Tibial nerve (tissue), 4 donors: ENCODE measurements at regions not wholly inside any gene's neighbourhood (a gene's known extent, or its start where the extent isn't known, plus 50 kb on each side); places are given as distances from the start of the nearest gene placed in this dataset.
"Not testable (repeated sequence)": the region's sequence is repeated elsewhere in the genome, so short reads cannot be mapped to it uniquely, and the experiment has no call there.

Source experiments
- DNase-seq, 2 donors: peaks; one replicate each; pipeline ENCODE4 v3.0.0-alpha.2; 2019; ENCODE audit warnings: low spot score in 2 of 2
- H3K27ac ChIP-seq, 4 donors: fragments of 200-600 bp; sonication (generic) in 3 of 4; one replicate each; pipeline ENCODE4 v1.5.1; 2017 to 2019; ENCODE audit warnings: mild to moderate bottlenecking in 1 of 4
- H3K27me3 ChIP-seq, 2 donors: fragments of 200-600 bp; sonication (generic) in 1 of 2; one replicate each; pipeline versions ENCODE4 v1.5.1 to v1.6.0; 2017 to 2019
- H3K36me3 ChIP-seq, 3 donors: fragments of 200-600 bp; sonication (generic); one replicate each; pipeline ENCODE4 v1.5.1; 2018 to 2019
- H3K4me1 ChIP-seq, 4 donors: fragments of 200-600 bp; sonication (generic) in 3 of 4; one replicate each; pipeline ENCODE4 v1.5.1; 2017 to 2019
- H3K4me3 ChIP-seq, 4 donors: fragments of 200-600 bp; sonication (generic) in 3 of 4; one replicate each; pipeline ENCODE4 v1.5.1; 2017 to 2019; ENCODE audit warnings: mild to moderate bottlenecking in 1 of 4, moderate library complexity in 1 of 4
- H3K9me3 ChIP-seq, 4 donors: fragments of 200-600 bp; sonication (generic) in 3 of 4; one replicate each; pipeline ENCODE4 v1.5.1; 2017 to 2019
- CTCF ChIP-seq, 5 experiments: fragments of 200-600 bp in 3 of 5; fragments of 450-650 bp in 2 of 5; sonication (generic) in 3 of 5; IDR thresholded peaks; one replicate each; pipeline ENCODE4 v1.5.1; 2016 to 2019; ENCODE audit warnings: antibody characterized with exemption in 5 of 5, mild to moderate bottlenecking in 3 of 5, moderate library complexity in 2 of 5
- EP300 ChIP-seq, 2 donors: sonication (generic); formaldehyde crosslinking; IDR thresholded peaks; one replicate each; pipeline ENCODE4 v1.6.1; 2017; ENCODE audit warnings: antibody characterized with exemption in 2 of 2, mild to moderate bottlenecking in 1 of 2
- POLR2A ChIP-seq, 2 donors: fragments of 450-650 bp; IDR thresholded peaks; one replicate each; pipeline ENCODE4 v1.6.1; 2017; ENCODE audit warnings: antibody characterized with exemption in 2 of 2, mild to moderate bottlenecking in 2 of 2, moderate library complexity in 2 of 2
- WGBS, 2 donors: methylation state at CpG; one replicate each; pipeline ENCODE4 v1.1.5; 2018; 5-methylcytosine and 5-hydroxymethylcytosine counted together

- WGBS, 2 donors, result 84 to 93% methylated on average over 4 of the region's 4 CpGs
- TF ChIP-seq EP300 (IDR thresholded peaks at IDR 0.05), result no peak
- Histone ChIP-seq H3K4me1 (peaks cover 0 to 1% (median 0%) of the 10 kb centered on the region in 4 donors), H3K27me3 (no peaks in the 10 kb centered on the region), H3K36me3 (no peaks in the 10 kb centered on the region), H3K27ac (no peak overlapping the region), H3K9me3 (no peaks in the 10 kb centered on the region), H3K4me3 (no peak overlapping the region)
- DNase-seq, result no peak
Observed at GRCh38 chr1:172939475-172939874, 111.3 kb downstream of the TNFSF18 start.

GRCh38 chr1:172940174-172940855, 110.4 kb downstream of the TNFSF18 start:
- H3K36me3 ChIP-seq, result no peaks in the 10 kb centered on the region
- no peak for TF ChIP-seq POLR2A (IDR thresholded peaks at IDR 0.05)
- TF ChIP-seq CTCF (IDR thresholded peaks at IDR 0.05), result no peak
- H3K27ac ChIP-seq, result no peak overlapping the region
- H3K9me3 ChIP-seq, result no peaks in the 10 kb centered on the region
- no peak overlapping the region for H3K4me3 ChIP-seq
- no peaks in the 10 kb centered on the region for H3K27me3 ChIP-seq
- no peak for DNase-seq
- no peaks in the 10 kb centered on the region for H3K4me1 ChIP-seq
- WGBS, 2 donors, result 43 to 45% methylated on average over 5 of the region's 5 CpGs

GRCh38 chr1:172941471-172941870, 109.3 kb downstream of the TNFSF18 start:
- Histone ChIP-seq H3K4me1 (no peaks in the 10 kb centered on the region), H3K27ac (no peak overlapping the region), H3K36me3 (no peaks in the 10 kb centered on the region), H3K4me3 (no peak overlapping the region), H3K9me3 (no peaks in the 10 kb centered on the region), H3K27me3 (no peaks in the 10 kb centered on the region)
- WGBS, 2 donors, result 86 to 93% methylated on average over 1 of the region's 1 CpG
- no peak for TF ChIP-seq EP300 (IDR thresholded peaks at IDR 0.05)
- TF ChIP-seq CTCF (IDR thresholded peaks at IDR 0.05), result no peak
- no peak for TF ChIP-seq POLR2A (IDR thresholded peaks at IDR 0.05)
- no peak for DNase-seq

GRCh38 chr1:172941945-172942344, 108.8 kb downstream of the TNFSF18 start:
- H3K9me3 ChIP-seq, result no peaks in the 10 kb centered on the region
- no peaks in the 10 kb centered on the region for H3K27me3 ChIP-seq
- 35 to 36% methylated on average over 2 of the region's 2 CpGs for WGBS, 2 donors
- no peak for DNase-seq
- H3K36me3 ChIP-seq, result no peaks in the 10 kb centered on the region
- no peak for TF ChIP-seq EP300 (IDR thresholded peaks at IDR 0.05)
- TF ChIP-seq CTCF (IDR thresholded peaks at IDR 0.05), result no peak
- TF ChIP-seq POLR2A (IDR thresholded peaks at IDR 0.05), result no peak
- H3K27ac ChIP-seq, result no peak overlapping the region
- H3K4me3 ChIP-seq, result no peak overlapping the region
- no peaks in the 10 kb centered on the region for H3K4me1 ChIP-seq

- not testable (repeated sequence) for H3K4me3 ChIP-seq, H3K9me3 ChIP-seq, DNase-seq, H3K27me3 ChIP-seq, H3K4me1 ChIP-seq, H3K27ac ChIP-seq, H3K36me3 ChIP-seq
- WGBS, 2 donors, result 70 to 72% methylated on average over 2 of the region's 2 CpGs
Observed at GRCh38 chr1:172943138-172943537, 107.6 kb downstream of the TNFSF18 start.

- Histone ChIP-seq H3K36me3 (no peaks in the 10 kb centered on the region), H3K4me1 (no peaks in the 10 kb centered on the region), H3K27me3 (no peaks in the 10 kb centered on the region), H3K9me3 (no peaks in the 10 kb centered on the region), H3K27ac (no peak overlapping the region), H3K4me3 (no peak overlapping the region)
- DNase-seq, result no peak
- TF ChIP-seq POLR2A (IDR thresholded peaks at IDR 0.05) (no peak), EP300 (IDR thresholded peaks at IDR 0.05) (no peak), CTCF (IDR thresholded peaks at IDR 0.05) (no peak)
Observed at GRCh38 chr1:172944931-172945330, 105.8 kb downstream of the TNFSF18 start.
